ENCODE measurements at regions not wholly inside any gene's neighbourhood (a gene's known extent, or its start where the extent isn't known, plus 50 kb on each side); places are given as distances from the start of the nearest gene placed in this dataset.
A peak's percentile ranks its signal among the peaks of the same experiment; 100 is the strongest.

- 82 to 84% methylated on average over 6 to 7 of the region's 7 CpGs for WGBS, 2 donors
- peaks cover 0 to 14% of the 10 kb centered on the region in 2 donors for H3K27me3 ChIP-seq
- H3K4me3 ChIP-seq, result no peak overlapping the region
These were observed 62.8 kb upstream of the EIF5 start for GRCh38 chr14:103271189-103271588.

GRCh38 chr14:103273145-103273744, 60.8 kb upstream of the EIF5 start:
- intact Hi-C loops (cut with DNase I), result no loop called here
- ATAC-seq, result peak; percentile 64
- no peaks in the 10 kb centered on the region for H3K36me3 ChIP-seq (replicated peaks in 1 of 2; ENCODE audit: insufficient read depth in 1 of 2, low read depth in 2 of 2)
- WGBS, 2 donors, result 3 to 14% methylated on average over 15 to 45 of the region's 63 CpGs
- DNase-seq, result peak in 1 of 4 donors; percentile 33
- H3K4me1 ChIP-seq, result peaks cover 15% of the 10 kb centered on the region
- H3K27me3 ChIP-seq, result peaks cover 0 to 18% of the 10 kb centered on the region in 2 donors
- H3K27ac ChIP-seq, result no peak overlapping the region
- no peaks in the 10 kb centered on the region for H3K9me3 ChIP-seq
- no peak overlapping the region for H3K4me3 ChIP-seq
- TF ChIP-seq CTCF (IDR thresholded peaks at IDR 0.05) (no peak), POLR2A (IDR thresholded peaks at IDR 0.05) (no peak)

More at GRCh38 chr14:103271189-103271588, 62.8 kb upstream of the EIF5 start:
- H3K4me1 ChIP-seq, result peaks cover 12% of the 10 kb centered on the region
- DNase-seq, result no peak
- H3K9me3 ChIP-seq, result no peaks in the 10 kb centered on the region
- H3K36me3 ChIP-seq (replicated peaks in 1 of 2; ENCODE audit: insufficient read depth in 1 of 2, low read depth in 2 of 2), result no peaks in the 10 kb centered on the region
- intact Hi-C loops (cut with DNase I), result no loop called here
- H3K27ac ChIP-seq, result no peak overlapping the region
- no peak for ATAC-seq
- TF ChIP-seq CTCF (IDR thresholded peaks at IDR 0.05) (no peak), POLR2A (IDR thresholded peaks at IDR 0.05) (no peak)

- DNase-seq (no peak), ATAC-seq (peak; percentile 38)
- Histone ChIP-seq H3K4me1 (peaks cover 20% of the 10 kb centered on the region), H3K9me3 (no peaks in the 10 kb centered on the region), H3K36me3 (replicated peaks in 1 of 2; ENCODE audit: insufficient read depth in 1 of 2, low read depth in 2 of 2) (no peaks in the 10 kb centered on the region), H3K27ac (no peak overlapping the region), H3K27me3 (peaks cover 0 to 18% of the 10 kb centered on the region in 2 donors), H3K4me3 (no peak overlapping the region)
- intact Hi-C loops (cut with DNase I), result no loop called here
- TF ChIP-seq POLR2A (IDR thresholded peaks at IDR 0.05) (no peak), CTCF (IDR thresholded peaks at IDR 0.05) (no peak)
- 13 to 48% methylated on average over 23 to 76 of the region's 79 CpGs for WGBS, 2 donors
These were observed 60.1 kb upstream of the EIF5 start for GRCh38 chr14:103273745-103274615.

- no peak for TF ChIP-seq POLR2A (IDR thresholded peaks at IDR 0.05)
- TF ChIP-seq CTCF (IDR thresholded peaks at IDR 0.05), result no peak
- ATAC-seq (no peak), DNase-seq (no peak)
- peaks cover 0 to 18% of the 10 kb centered on the region in 2 donors for H3K27me3 ChIP-seq
- H3K27ac ChIP-seq, result no peak overlapping the region
- H3K9me3 ChIP-seq, result no peaks in the 10 kb centered on the region
- intact Hi-C loops (cut with DNase I), result no loop called here
- no peak overlapping the region for H3K4me3 ChIP-seq
- peaks cover 27% of the 10 kb centered on the region for H3K4me1 ChIP-seq
- H3K36me3 ChIP-seq (replicated peaks in 1 of 2; ENCODE audit: insufficient read depth in 1 of 2, low read depth in 2 of 2), result no peaks in the 10 kb centered on the region
These were observed 59.0 kb upstream of the EIF5 start for GRCh38 chr14:103275000-103275399.
